ENCODE measurements at regions not wholly inside any gene's neighbourhood (a gene's known extent, or its start where the extent isn't known, plus 50 kb on each side); places are given as distances from the start of the nearest gene placed in this dataset.
"Not testable (repeated sequence)": the region's sequence is repeated elsewhere in the genome, so short reads cannot be mapped to it uniquely, and the experiment has no call there.

GRCh38 chr3:20997183-20997582 is 753.8 kb downstream of the ZNF385D start:
- no CpG with 5 or more reads among the region's 2 CpGs for WGBS (ENCODE audit: extremely low coverage, insufficient coverage, insufficient read length)
- no peak overlapping the region for H3K4me3 ChIP-seq (ENCODE audit: low read depth, low read length)
- H3K9me3 ChIP-seq (ENCODE audit: insufficient read depth, low read depth, low read length): no peaks in the 10 kb centered on the region
- H4K8ac ChIP-seq (ENCODE audit: low read depth, low read length): no peak overlapping the region
- H2BK12ac ChIP-seq (ENCODE audit: low read length): no peak overlapping the region
- H3K4me1 ChIP-seq (ENCODE audit: control insufficient read depth in 1 of 2, insufficient read depth in 2 of 2, low read length in 2 of 2): no peaks in the 10 kb centered on the region
- H3K9ac ChIP-seq (ENCODE audit: low read length): no peak overlapping the region
- H2AFZ ChIP-seq (ENCODE audit: insufficient read depth, low read length, poor library complexity): no peak overlapping the region
- no peaks in the 10 kb centered on the region for H3K79me1 ChIP-seq (ENCODE audit: low read length)
- no peak overlapping the region for H3K4ac ChIP-seq (ENCODE audit: low read depth, low read length)
- H3K27ac ChIP-seq (ENCODE audit: low read depth, low read length): no peak overlapping the region
- no peak overlapping the region for H2BK5ac ChIP-seq (ENCODE audit: low read depth, low read length, poor library complexity)
- no peak overlapping the region for H4K91ac ChIP-seq (ENCODE audit: low read depth, low read length)
- no peaks in the 10 kb centered on the region for H3K27me3 ChIP-seq (ENCODE audit: insufficient read depth, low read length)
- no peak overlapping the region for H3K23ac ChIP-seq (ENCODE audit: low read length)
- DNase-seq: no peak
- no peak overlapping the region for H2AK5ac ChIP-seq (ENCODE audit: low read length)
- no peak overlapping the region for H3K4me2 ChIP-seq (ENCODE audit: low read length)
- no peak overlapping the region for H3K14ac ChIP-seq (ENCODE audit: low read length)
- no peak overlapping the region for H4K12ac ChIP-seq (ENCODE audit: low read depth, low read length)
- H2BK120ac ChIP-seq (ENCODE audit: insufficient read depth, low read length, poor library complexity): no peak overlapping the region
- no peaks in the 10 kb centered on the region for H3K79me2 ChIP-seq (ENCODE audit: control insufficient read depth, insufficient read depth, low read length, poor library complexity)
- no peaks in the 10 kb centered on the region for H3K36me3 ChIP-seq (ENCODE audit: control insufficient read depth in 1 of 2, insufficient read depth in 2 of 2, low read length in 2 of 2)
- no peak overlapping the region for H3K18ac ChIP-seq (ENCODE audit: low read length)

GRCh38 chr3:20990896-20991295 is 760.1 kb downstream of the ZNF385D start:
- WGBS (ENCODE audit: extremely low coverage, insufficient coverage, insufficient read length): no CpG with 5 or more reads among the region's 1 CpG
- H2BK12ac ChIP-seq (ENCODE audit: low read length): no peak overlapping the region
- no peak overlapping the region for H3K4me2 ChIP-seq (ENCODE audit: low read length)
- H3K23ac ChIP-seq (ENCODE audit: low read length): no peak overlapping the region
- DNase-seq: no peak
- H2AK5ac ChIP-seq (ENCODE audit: low read length): no peak overlapping the region
- no peaks in the 10 kb centered on the region for H3K36me3 ChIP-seq (ENCODE audit: control insufficient read depth in 1 of 2, insufficient read depth in 2 of 2, low read length in 2 of 2)
- no peak overlapping the region for H3K18ac ChIP-seq (ENCODE audit: low read length)
- H3K14ac ChIP-seq (ENCODE audit: low read length): no peak overlapping the region
- H4K91ac ChIP-seq (ENCODE audit: low read depth, low read length): no peak overlapping the region
- H3K27me3 ChIP-seq (ENCODE audit: insufficient read depth, low read length): no peaks in the 10 kb centered on the region
- H4K12ac ChIP-seq (ENCODE audit: low read depth, low read length): no peak overlapping the region
- H3K9me3 ChIP-seq (ENCODE audit: insufficient read depth, low read depth, low read length): no peaks in the 10 kb centered on the region
- H2AFZ ChIP-seq (ENCODE audit: insufficient read depth, low read length, poor library complexity): no peak overlapping the region
- H3K27ac ChIP-seq (ENCODE audit: low read depth, low read length): no peak overlapping the region
- no peak overlapping the region for H2BK120ac ChIP-seq (ENCODE audit: insufficient read depth, low read length, poor library complexity)
- H4K8ac ChIP-seq (ENCODE audit: low read depth, low read length): no peak overlapping the region
- no peaks in the 10 kb centered on the region for H3K79me2 ChIP-seq (ENCODE audit: control insufficient read depth, insufficient read depth, low read length, poor library complexity)
- no peak overlapping the region for H2BK5ac ChIP-seq (ENCODE audit: low read depth, low read length, poor library complexity)
- no peak overlapping the region for H3K9ac ChIP-seq (ENCODE audit: low read length)
- no peak overlapping the region for H3K4me3 ChIP-seq (ENCODE audit: low read depth, low read length)
- H3K4me1 ChIP-seq (ENCODE audit: control insufficient read depth in 1 of 2, insufficient read depth in 2 of 2, low read length in 2 of 2): no peaks in the 10 kb centered on the region
- no peaks in the 10 kb centered on the region for H3K79me1 ChIP-seq (ENCODE audit: low read length)
- no peak overlapping the region for H3K4ac ChIP-seq (ENCODE audit: low read depth, low read length)

DNA sequence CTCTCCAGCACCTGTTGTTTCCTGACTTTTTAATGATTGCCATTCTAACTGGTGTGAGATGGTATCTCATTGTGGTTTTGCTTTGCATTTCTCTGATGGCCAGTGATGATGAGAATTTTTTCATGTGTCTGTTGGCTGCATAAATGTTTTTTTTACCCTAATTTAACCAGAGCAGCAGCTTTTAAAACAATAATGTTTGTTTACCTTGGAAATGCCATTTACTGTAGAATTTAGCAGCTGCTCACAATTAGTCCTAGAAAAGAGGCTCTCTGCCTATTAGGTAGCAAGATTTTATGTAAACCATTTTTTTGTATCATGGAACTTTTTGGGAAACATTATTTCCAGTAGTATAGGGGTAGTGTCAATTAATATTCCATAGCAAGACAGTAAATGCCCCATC is 761.4 kb downstream of the ZNF385D start:
- H3K14ac ChIP-seq (ENCODE audit: low read length); H2AK5ac ChIP-seq (ENCODE audit: low read length); H3K4me1 ChIP-seq (ENCODE audit: control insufficient read depth in 1 of 2, insufficient read depth in 2 of 2, low read length in 2 of 2); H3K36me3 ChIP-seq (ENCODE audit: control insufficient read depth in 1 of 2, insufficient read depth in 2 of 2, low read length in 2 of 2); H2BK12ac ChIP-seq (ENCODE audit: low read length); H2AFZ ChIP-seq (ENCODE audit: insufficient read depth, low read length, poor library complexity); H3K4me3 ChIP-seq (ENCODE audit: low read depth, low read length); H3K79me2 ChIP-seq (ENCODE audit: control insufficient read depth, insufficient read depth, low read length, poor library complexity); H4K8ac ChIP-seq (ENCODE audit: low read depth, low read length); H3K79me1 ChIP-seq (ENCODE audit: low read length); H3K9ac ChIP-seq (ENCODE audit: low read length); H3K27ac ChIP-seq (ENCODE audit: low read depth, low read length); H3K9me3 ChIP-seq (ENCODE audit: insufficient read depth, low read depth, low read length); H4K91ac ChIP-seq (ENCODE audit: low read depth, low read length); H3K23ac ChIP-seq (ENCODE audit: low read length); H2BK120ac ChIP-seq (ENCODE audit: insufficient read depth, low read length, poor library complexity); H2BK5ac ChIP-seq (ENCODE audit: low read depth, low read length, poor library complexity); H3K4ac ChIP-seq (ENCODE audit: low read depth, low read length); H3K18ac ChIP-seq (ENCODE audit: low read length); DNase-seq; H3K4me2 ChIP-seq (ENCODE audit: low read length); H3K27me3 ChIP-seq (ENCODE audit: insufficient read depth, low read length); H4K12ac ChIP-seq (ENCODE audit: low read depth, low read length): not testable (repeated sequence)

DNA sequence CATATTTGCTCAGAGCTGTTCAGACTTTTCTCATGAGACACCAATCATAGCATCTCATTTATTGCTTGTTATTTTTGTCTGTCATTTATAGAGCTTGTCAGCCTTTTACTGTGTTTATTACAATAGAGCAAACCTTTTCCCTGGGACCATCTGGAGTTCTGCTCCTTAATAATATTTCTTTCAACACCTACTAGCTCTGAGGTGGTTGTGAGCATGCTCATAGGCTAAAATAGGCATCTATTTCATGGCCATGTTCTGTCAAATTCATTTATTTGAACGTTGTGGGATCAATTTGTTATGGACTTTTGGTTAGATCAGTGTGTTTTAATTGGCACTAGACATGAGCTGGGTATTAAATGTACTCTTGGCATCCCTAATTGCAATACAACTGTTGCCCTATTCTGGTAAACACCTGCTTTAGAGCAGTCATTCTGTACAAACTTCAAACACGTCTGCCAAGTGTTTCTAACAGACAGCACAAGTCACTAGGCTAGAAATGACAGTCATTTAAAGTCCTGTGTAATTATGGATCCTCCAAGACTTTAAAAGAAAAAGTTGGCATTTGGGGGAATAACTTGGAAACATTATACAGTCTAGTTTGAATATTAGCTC is 766.3 kb downstream of the ZNF385D start:
- no peak overlapping the region for H3K23ac ChIP-seq (ENCODE audit: low read length)
- DNase-seq: no peak
- WGBS (ENCODE audit: extremely low coverage, insufficient coverage, insufficient read length): no CpG with 5 or more reads among the region's 2 CpGs
- no peak overlapping the region for H3K9ac ChIP-seq (ENCODE audit: low read length)
- H3K4ac ChIP-seq (ENCODE audit: low read depth, low read length): no peak overlapping the region
- H2BK5ac ChIP-seq (ENCODE audit: low read depth, low read length, poor library complexity): no peak overlapping the region
- no peaks in the 10 kb centered on the region for H3K9me3 ChIP-seq (ENCODE audit: insufficient read depth, low read depth, low read length)
- H2AK5ac ChIP-seq (ENCODE audit: low read length): no peak overlapping the region
- H2AFZ ChIP-seq (ENCODE audit: insufficient read depth, low read length, poor library complexity): no peak overlapping the region
- no peaks in the 10 kb centered on the region for H3K79me1 ChIP-seq (ENCODE audit: low read length)
- no peak overlapping the region for H4K8ac ChIP-seq (ENCODE audit: low read depth, low read length)
- no peak overlapping the region for H2BK120ac ChIP-seq (ENCODE audit: insufficient read depth, low read length, poor library complexity)
- no peak overlapping the region for H3K4me3 ChIP-seq (ENCODE audit: low read depth, low read length)
- H3K18ac ChIP-seq (ENCODE audit: low read length): no peak overlapping the region
- H3K36me3 ChIP-seq (ENCODE audit: control insufficient read depth in 1 of 2, insufficient read depth in 2 of 2, low read length in 2 of 2): no peaks in the 10 kb centered on the region
- no peak overlapping the region for H3K27ac ChIP-seq (ENCODE audit: low read depth, low read length)
- no peaks in the 10 kb centered on the region for H3K27me3 ChIP-seq (ENCODE audit: insufficient read depth, low read length)
- no peaks in the 10 kb centered on the region for H3K4me1 ChIP-seq (ENCODE audit: control insufficient read depth in 1 of 2, insufficient read depth in 2 of 2, low read length in 2 of 2)
- no peak overlapping the region for H4K12ac ChIP-seq (ENCODE audit: low read depth, low read length)
- no peaks in the 10 kb centered on the region for H3K79me2 ChIP-seq (ENCODE audit: control insufficient read depth, insufficient read depth, low read length, poor library complexity)
- no peak overlapping the region for H3K4me2 ChIP-seq (ENCODE audit: low read length)
- H4K91ac ChIP-seq (ENCODE audit: low read depth, low read length): no peak overlapping the region
- no peak overlapping the region for H2BK12ac ChIP-seq (ENCODE audit: low read length)
- no peak overlapping the region for H3K14ac ChIP-seq (ENCODE audit: low read length)

All from trophoblast cell (in vitro differentiated cells and primary cell).